GM23248 (cell line): ENCODE measurements at regions not wholly inside any gene's neighbourhood (a gene's known extent, or its start where the extent isn't known, plus 50 kb on each side); places are given as distances from the start of the nearest gene placed in this dataset.

Source experiments
- DNase-seq: peaks from one replicate; pipeline ENCODE4 v3.0.0-alpha.2; 2015
- H2AFZ ChIP-seq: fragments of 200-600 bp; sonication (generic); 2 replicates; pipeline ENCODE4 v1.6.1; 2016; ENCODE audit warnings: antibody characterized with exemption
- H3F3A ChIP-seq: fragments of 200-600 bp; sonication (generic); 2 replicates; pipeline ENCODE4 v1.6.1; 2016; ENCODE audit warnings: mild to moderate bottlenecking, antibody characterized with exemption, mixed run types; ENCODE audit not compliant: insufficient read depth
- H3K27ac ChIP-seq: fragments of 200-600 bp; sonication (generic); 2 replicates; pipeline ENCODE4 v1.5.1; 2016; ENCODE audit warnings: mild to moderate bottlenecking
- H3K27me3 ChIP-seq: fragments of 200-600 bp; sonication (generic); replicated peaks from 2 replicates; pipeline ENCODE4 v1.6.1; 2016; ENCODE audit warnings: mild to moderate bottlenecking; ENCODE audit not compliant: insufficient read depth
- H3K36me3 ChIP-seq: fragments of 200-600 bp; sonication (generic); 2 replicates; pipeline ENCODE4 v1.6.1; 2016; ENCODE audit warnings: low read depth, mild to moderate bottlenecking
- H3K4me1 ChIP-seq: fragments of 200-600 bp; sonication (generic); 2 replicates; pipeline ENCODE4 v1.6.1; 2016; ENCODE audit warnings: mild to moderate bottlenecking; ENCODE audit not compliant: insufficient read depth
- H3K4me2 ChIP-seq: fragments of 200-600 bp; sonication (generic); one replicate; pipeline ENCODE4 v1.6.1; 2016; ENCODE audit warnings: mild to moderate bottlenecking; ENCODE audit not compliant: unreplicated experiment
- H3K4me3 ChIP-seq: fragments of 200-600 bp; sonication (generic); 2 replicates; pipeline ENCODE4 v1.5.1; 2016; ENCODE audit warnings: mild to moderate bottlenecking
- H3K79me2 ChIP-seq: fragments of 200-600 bp; sonication (generic); 2 replicates; pipeline ENCODE4 v1.6.1; 2016; ENCODE audit warnings: mild to moderate bottlenecking; ENCODE audit not compliant: insufficient read depth
- H3K9ac ChIP-seq: fragments of 200-600 bp; sonication (generic); 2 replicates; pipeline ENCODE4 v1.6.1; 2016; ENCODE audit warnings: mild to moderate bottlenecking
- H3K9me2 ChIP-seq: fragments of 200-600 bp; sonication (generic); 2 replicates; pipeline ENCODE4 v1.6.1; 2016; ENCODE audit warnings: mixed run types, mild to moderate bottlenecking, moderate library complexity; ENCODE audit not compliant: insufficient read depth
- H3K9me3 ChIP-seq: fragments of 200-600 bp; sonication (generic); one replicate; pipeline ENCODE4 v1.6.1; 2017; ENCODE audit warnings: low read depth
- H4K20me1 ChIP-seq: fragments of 200-600 bp; sonication (generic); 2 replicates; pipeline ENCODE4 v1.6.0; 2016; ENCODE audit not compliant: insufficient read depth
- EZH2 ChIP-seq: fragments of 200-600 bp; sonication (generic); IDR thresholded peaks from 2 replicates; pipeline ENCODE4 v1.6.1; 2018; ENCODE audit warnings: antibody characterized with exemption, mild to moderate bottlenecking; ENCODE audit not compliant: insufficient read depth, poor library complexity, severe bottlenecking
- EZH2phosphoT487 ChIP-seq: fragments of 200-600 bp; sonication (generic); IDR thresholded peaks from 2 replicates; pipeline ENCODE4 v1.6.1; 2018; ENCODE audit warnings: antibody characterized with exemption, moderate library complexity, mild to moderate bottlenecking, low read depth; ENCODE audit not compliant: insufficient read depth
- WGBS, 2 experiments: methylation state at CpG; one replicate each; pipeline ENCODE4 v1.1.6; 2015 to 2017; ENCODE audit warnings: low lambda C conversion rate in 2 of 2, low coverage in 1 of 2; ENCODE audit errors: missing lambda C conversion rate in 2 of 2; 5-methylcytosine and 5-hydroxymethylcytosine counted together
- in situ Hi-C: fragments of 300-500 bp; cut with MboI; formaldehyde crosslinking; loops from 2 replicates; pipeline ENCODE4 v1.15.0; 2020

GRCh38 chr5:27876071-27876470 is 837.7 kb upstream of the CDH9 start:
- no peak overlapping the region for H3K9ac ChIP-seq
- H3K27me3 ChIP-seq, result no peaks in the 10 kb centered on the region
- in situ Hi-C loops, result no loop called here
- H3K4me1 ChIP-seq, result no peaks in the 10 kb centered on the region
- no peaks in the 10 kb centered on the region for H4K20me1 ChIP-seq
- DNase-seq, result no peak
- H3K4me3 ChIP-seq, result no peak overlapping the region
- no peak overlapping the region for H2AFZ ChIP-seq
- H3K4me2 ChIP-seq, result no peak overlapping the region
- H3K36me3 ChIP-seq, result no peaks in the 10 kb centered on the region
- WGBS, 2 experiments, result 11 to 12% methylated on average over 1 of the region's 1 CpG
- H3K27ac ChIP-seq, result no peak overlapping the region
- no peak for TF ChIP-seq EZH2
- TF ChIP-seq EZH2phosphoT487, result no peak
- H3F3A ChIP-seq, result no peaks in the 10 kb centered on the region
- no peaks in the 10 kb centered on the region for H3K9me2 ChIP-seq
- H3K79me2 ChIP-seq, result no peaks in the 10 kb centered on the region
- H3K9me3 ChIP-seq, result no peaks in the 10 kb centered on the region

GRCh38 chr5:27875148-27875547 is 836.8 kb upstream of the CDH9 start:
- in situ Hi-C loops, result no loop called here
- no peak overlapping the region for H3K4me3 ChIP-seq
- no peaks in the 10 kb centered on the region for H4K20me1 ChIP-seq
- H3K27ac ChIP-seq, result no peak overlapping the region
- TF ChIP-seq EZH2 (no peak), EZH2phosphoT487 (no peak)
- H3K4me1 ChIP-seq, result no peaks in the 10 kb centered on the region
- no peaks in the 10 kb centered on the region for H3K9me2 ChIP-seq
- no peak overlapping the region for H3K9ac ChIP-seq
- no peak for DNase-seq
- H3K36me3 ChIP-seq, result no peaks in the 10 kb centered on the region
- H3F3A ChIP-seq, result no peaks in the 10 kb centered on the region
- no peaks in the 10 kb centered on the region for H3K79me2 ChIP-seq
- no peak overlapping the region for H3K4me2 ChIP-seq
- no peaks in the 10 kb centered on the region for H3K9me3 ChIP-seq
- H2AFZ ChIP-seq, result no peak overlapping the region
- no peaks in the 10 kb centered on the region for H3K27me3 ChIP-seq

- no peaks in the 10 kb centered on the region for H3K9me2 ChIP-seq
- no peaks in the 10 kb centered on the region for H3K9me3 ChIP-seq
- no peaks in the 10 kb centered on the region for H3K79me2 ChIP-seq
- no peak for TF ChIP-seq EZH2phosphoT487
- no peak for TF ChIP-seq EZH2
- no peak overlapping the region for H3K27ac ChIP-seq
- no peaks in the 10 kb centered on the region for H3K27me3 ChIP-seq
- no peaks in the 10 kb centered on the region for H3K36me3 ChIP-seq
- no peak overlapping the region for H3K4me3 ChIP-seq
- no peak overlapping the region for H3K9ac ChIP-seq
- in situ Hi-C loops, result no loop called here
- no peak overlapping the region for H2AFZ ChIP-seq
- WGBS, 2 experiments, result 47 to 56% methylated on average over 2 of the region's 2 CpGs
- H3K4me1 ChIP-seq, result no peaks in the 10 kb centered on the region
- no peak for DNase-seq
- no peaks in the 10 kb centered on the region for H3F3A ChIP-seq
- H4K20me1 ChIP-seq, result no peaks in the 10 kb centered on the region
- no peak overlapping the region for H3K4me2 ChIP-seq
Observed at GRCh38 chr5:27868292-27868691, 829.9 kb upstream of the CDH9 start.

GRCh38 chr5:27855491-27855890 is 817.1 kb upstream of the CDH9 start:
- Histone ChIP-seq H3K36me3 (no peaks in the 10 kb centered on the region), H3K9me2 (no peaks in the 10 kb centered on the region), H3K79me2 (no peaks in the 10 kb centered on the region), H3K4me1 (no peaks in the 10 kb centered on the region), H2AFZ (no peak overlapping the region), H3K9me3 (no peaks in the 10 kb centered on the region), H3K27me3 (no peaks in the 10 kb centered on the region), H3F3A (no peaks in the 10 kb centered on the region), H3K9ac (no peak overlapping the region), H3K4me2 (no peak overlapping the region), H4K20me1 (no peaks in the 10 kb centered on the region), H3K27ac (no peak overlapping the region), H3K4me3 (no peak overlapping the region)
- no peak for DNase-seq
- TF ChIP-seq EZH2, result no peak
- TF ChIP-seq EZH2phosphoT487, result no peak
- in situ Hi-C loops, result no loop called here
- WGBS, 2 experiments, result 11% methylated on average over 1 of the region's 1 CpG

GRCh38 chr5:27854243-27854852 is 816.0 kb upstream of the CDH9 start:
- no peak overlapping the region for H2AFZ ChIP-seq
- no peaks in the 10 kb centered on the region for H3K4me1 ChIP-seq
- WGBS, 2 experiments, result 12 to 17% methylated on average over 3 of the region's 3 CpGs
- DNase-seq, result no peak
- no peak overlapping the region for H3K4me2 ChIP-seq
- H3F3A ChIP-seq, result no peaks in the 10 kb centered on the region
- in situ Hi-C loops, result no loop called here
- no peaks in the 10 kb centered on the region for H3K9me2 ChIP-seq
- no peak overlapping the region for H3K9ac ChIP-seq
- H3K9me3 ChIP-seq, result no peaks in the 10 kb centered on the region
- H3K27me3 ChIP-seq, result no peaks in the 10 kb centered on the region
- H3K27ac ChIP-seq, result no peak overlapping the region
- no peaks in the 10 kb centered on the region for H3K36me3 ChIP-seq
- H3K4me3 ChIP-seq, result no peak overlapping the region
- no peaks in the 10 kb centered on the region for H3K79me2 ChIP-seq
- no peaks in the 10 kb centered on the region for H4K20me1 ChIP-seq
- TF ChIP-seq EZH2 (no peak), EZH2phosphoT487 (no peak)
